H9 (cell line): ENCODE measurements at regions not wholly inside any gene's neighbourhood (a gene's known extent, or its start where the extent isn't known, plus 50 kb on each side); places are given as distances from the start of the nearest gene placed in this dataset.

Experiments
- DNase-seq: peaks from one replicate; pipeline ENCODE4 v3.0.0-alpha.2; 2017
- H2AFZ ChIP-seq: one replicate; pipeline ENCODE4 v1.6.1; 2013; ENCODE audit warnings: mild to moderate bottlenecking, low read length, control low read depth, moderate library complexity
- H2AK5ac ChIP-seq: 2 replicates; pipeline ENCODE4 v1.6.1; 2013; ENCODE audit warnings: low read length, control low read depth, mixed read lengths; ENCODE audit not compliant: insufficient read length
- H2BK120ac ChIP-seq: one replicate; pipeline ENCODE4 v1.6.1; 2013; ENCODE audit warnings: low read depth, mild to moderate bottlenecking, low read length, control low read depth, inconsistent platforms; ENCODE audit not compliant: poor library complexity, severe bottlenecking
- H2BK12ac ChIP-seq: 2 replicates; pipeline ENCODE4 v1.6.1; 2013; ENCODE audit warnings: low read length, control low read depth, mixed read lengths, low read depth; ENCODE audit not compliant: insufficient read length
- H2BK15ac ChIP-seq: 2 replicates; pipeline ENCODE4 v1.6.1; 2013; ENCODE audit warnings: low read depth, low read length, control low read depth
- H2BK20ac ChIP-seq: one replicate; pipeline ENCODE4 v1.6.1; 2013; ENCODE audit warnings: low read depth, mild to moderate bottlenecking, low read length, control low read depth, inconsistent platforms; ENCODE audit not compliant: poor library complexity, severe bottlenecking
- H2BK5ac ChIP-seq: 2 replicates; pipeline ENCODE4 v1.6.1; 2013; ENCODE audit warnings: low read length, control low read depth, mixed read lengths; ENCODE audit not compliant: insufficient read length
- H3K14ac ChIP-seq: 2 replicates; pipeline ENCODE4 v1.6.1; 2013; ENCODE audit warnings: low read length, control low read depth; ENCODE audit not compliant: insufficient read depth
- H3K18ac ChIP-seq: 2 replicates; pipeline ENCODE4 v1.6.1; 2013; ENCODE audit warnings: low read depth, mild to moderate bottlenecking, mixed read lengths, low read length, control low read depth; ENCODE audit not compliant: insufficient read length
- H3K23ac ChIP-seq: 2 replicates; pipeline ENCODE4 v1.6.1; 2013; ENCODE audit warnings: low read length, control low read depth, mixed read lengths, low read depth; ENCODE audit not compliant: insufficient read length
- H3K23me2 ChIP-seq: 2 replicates; pipeline ENCODE4 v1.6.1; 2013; ENCODE audit warnings: low read depth, mild to moderate bottlenecking, mixed read lengths, low read length, control low read depth; ENCODE audit not compliant: insufficient read length, poor library complexity, severe bottlenecking
- H3K27ac ChIP-seq: 2 replicates; pipeline ENCODE4 v1.5.1; 2013; ENCODE audit warnings: low read length, control low read depth, mixed read lengths, low read depth; ENCODE audit not compliant: insufficient read length
- H3K27me3 ChIP-seq: 2 replicates; pipeline ENCODE4 v1.6.1; 2013; ENCODE audit warnings: low read length, control low read depth, inconsistent platforms; ENCODE audit not compliant: insufficient read depth
- H3K4ac ChIP-seq: 2 replicates; pipeline ENCODE4 v1.6.1; 2013; ENCODE audit warnings: low read depth, mild to moderate bottlenecking, control low read depth, inconsistent platforms, low read length, moderate library complexity
- H3K4me1 ChIP-seq: 2 replicates; pipeline ENCODE4 v1.6.1; 2013; ENCODE audit warnings: low read length, control low read depth, inconsistent platforms; ENCODE audit not compliant: insufficient read depth
- H3K4me2 ChIP-seq: 2 replicates; pipeline ENCODE4 v1.6.1; 2013; ENCODE audit warnings: low read length, control low read depth, mixed read lengths; ENCODE audit not compliant: insufficient read length, insufficient read depth
- H3K56ac ChIP-seq: 2 replicates; pipeline ENCODE4 v1.6.1; 2013; ENCODE audit warnings: low read depth, mild to moderate bottlenecking, mixed read lengths, low read length, control low read depth; ENCODE audit not compliant: insufficient read length
- H3K79me1 ChIP-seq: 2 replicates; pipeline ENCODE4 v1.6.1; 2013; ENCODE audit warnings: low read depth, mild to moderate bottlenecking, moderate library complexity, low read length, control low read depth, inconsistent platforms; ENCODE audit not compliant: insufficient read depth, poor library complexity, severe bottlenecking
- H3K79me2 ChIP-seq: 2 replicates; pipeline ENCODE4 v1.6.1; 2013; ENCODE audit warnings: low read length, control low read depth, inconsistent platforms; ENCODE audit not compliant: insufficient read depth
- H3K9ac ChIP-seq: 2 replicates; pipeline ENCODE4 v1.6.1; 2013; ENCODE audit warnings: low read length, control low read depth, mixed read lengths; ENCODE audit not compliant: insufficient read length; ENCODE audit errors: extremely low read depth
- H3K9me3 ChIP-seq: one replicate; pipeline ENCODE4 v1.6.1; 2013; ENCODE audit warnings: low read depth, low read length, inconsistent platforms; ENCODE audit not compliant: control insufficient read depth
- H3T11ph ChIP-seq: one replicate; pipeline ENCODE4 v1.6.1; 2013; ENCODE audit warnings: mild to moderate bottlenecking, low read length, control low read depth, inconsistent platforms
- H4K20me1 ChIP-seq: one replicate; pipeline ENCODE4 v1.6.1; 2013; ENCODE audit not compliant: control insufficient read depth, insufficient read length, insufficient read depth
- H4K5ac ChIP-seq: 2 replicates; pipeline ENCODE4 v1.6.1; 2013; ENCODE audit warnings: low read depth, mild to moderate bottlenecking, mixed read lengths, low read length, control low read depth; ENCODE audit not compliant: insufficient read length
- H4K8ac ChIP-seq: replicated peaks from 2 replicates; pipeline ENCODE4 v1.6.1; 2013; ENCODE audit warnings: low read length, control low read depth, mixed read lengths, low read depth; ENCODE audit not compliant: insufficient read length
- H4K91ac ChIP-seq: 2 replicates; pipeline ENCODE4 v1.6.1; 2013; ENCODE audit warnings: low read depth, mild to moderate bottlenecking, moderate library complexity, mixed read lengths, low read length, control low read depth; ENCODE audit not compliant: insufficient read length
- H3K27ac Mint-ChIP-seq, 3 experiments: 2 replicates in 2 of 3; 3 replicates in 1 of 3; pipeline ENCODE4 v1.8.0; 2020 to 2021; ENCODE audit warnings: mixed read lengths in 3 of 3, mild to moderate bottlenecking in 1 of 3, moderate library complexity in 1 of 3
- H3K27me3 Mint-ChIP-seq: 2 replicates; pipeline ENCODE4 v1.8.0; 2021; ENCODE audit warnings: low read depth, mild to moderate bottlenecking, moderate library complexity, mixed read lengths
- H3K36me3 Mint-ChIP-seq, 3 experiments: 2 replicates in 2 of 3; 3 replicates in 1 of 3; pipeline ENCODE4 v1.8.0; 2020 to 2021; ENCODE audit warnings: low read depth in 3 of 3, mixed read lengths in 3 of 3; ENCODE audit not compliant: insufficient read depth in 1 of 3
- H3K4me1 Mint-ChIP-seq, 2 experiments: 2 replicates each; pipeline ENCODE4 v1.8.0; 2020; ENCODE audit warnings: mixed read lengths in 2 of 2
- H3K4me3 Mint-ChIP-seq, 2 experiments: 2 replicates in 1 of 2; 3 replicates in 1 of 2; pipeline ENCODE4 v1.8.0; 2020 to 2021; ENCODE audit warnings: mild to moderate bottlenecking in 2 of 2, mixed read lengths in 2 of 2, moderate library complexity in 1 of 2
- H3K9me3 Mint-ChIP-seq, 2 experiments: 2 replicates in 1 of 2; 3 replicates in 1 of 2; pipeline ENCODE4 v1.8.0; 2020; ENCODE audit warnings: mild to moderate bottlenecking in 2 of 2, mixed read lengths in 2 of 2, moderate library complexity in 1 of 2
- CTCF ChIP-seq: fragments of 200-600 bp; sonication (generic); conservative IDR thresholded peaks from 3 replicates; pipeline ENCODE4 v1.8.0; 2021; ENCODE audit warnings: antibody characterized with exemption, mild to moderate bottlenecking
- WGBS: extraction: QIAGEN DNeasy Blood & Tissue Kit; methylation state at CpG from one replicate; pipeline ENCODE4 v1.1.7; 2013; ENCODE audit warnings: missing lambda C conversion rate, low lambda C conversion rate, mixed read lengths; ENCODE audit not compliant: insufficient read length; ENCODE audit errors: extremely low coverage; 5-methylcytosine and 5-hydroxymethylcytosine counted together

- DNase-seq = no peak
- Histone ChIP-seq H2BK12ac (no peak overlapping the region), H3K4ac (no peak overlapping the region), H3K14ac (no peak overlapping the region), H3K27me3 (no peaks in the 10 kb centered on the region), H4K5ac (no peak overlapping the region), H4K8ac (no peak overlapping the region), H3K56ac (no peak overlapping the region), H2BK5ac (no peak overlapping the region), H3K23ac (no peak overlapping the region), H3K9me3 (no peaks in the 10 kb centered on the region), H2AFZ (no peak overlapping the region), H3K27ac (no peak overlapping the region), H2BK20ac (no peak overlapping the region), H3K9ac (no peak overlapping the region), H2AK5ac (no peak overlapping the region), H3K18ac (no peak overlapping the region), H3T11ph (no peak overlapping the region), H4K91ac (no peak overlapping the region), H3K23me2 (no peaks in the 10 kb centered on the region), H3K4me1 (peaks cover 8% of the 10 kb centered on the region; the same call in 1 of the 2 replicates), H4K20me1 (no peaks in the 10 kb centered on the region), H2BK120ac (no peak overlapping the region), H3K4me2 (no peak overlapping the region), H3K79me1 (no peaks in the 10 kb centered on the region), H3K79me2 (no peaks in the 10 kb centered on the region), H2BK15ac (no peak overlapping the region)
- H3K36me3 Mint-ChIP-seq = no peaks in the 10 kb centered on the region
- H3K4me1 Mint-ChIP-seq = peaks cover 17 to 22% of the 10 kb centered on the region in 2 experiments
- TF ChIP-seq CTCF = no peak
- no peak overlapping the region for H3K27ac Mint-ChIP-seq
- peaks cover 8% of the 10 kb centered on the region for H3K27me3 Mint-ChIP-seq
- WGBS = no CpG with 5 or more reads among the region's 2 CpGs
- no peak overlapping the region for H3K4me3 Mint-ChIP-seq
- no peaks in the 10 kb centered on the region for H3K9me3 Mint-ChIP-seq
These were observed 173.0 kb downstream of the BCL11A start for GRCh38 chr2:60380411-60380810.
